ENCODE measurements at regions not wholly inside any gene's neighbourhood (a gene's known extent, or its start where the extent isn't known, plus 50 kb on each side); places are given as distances from the start of the nearest gene placed in this dataset.

DNA sequence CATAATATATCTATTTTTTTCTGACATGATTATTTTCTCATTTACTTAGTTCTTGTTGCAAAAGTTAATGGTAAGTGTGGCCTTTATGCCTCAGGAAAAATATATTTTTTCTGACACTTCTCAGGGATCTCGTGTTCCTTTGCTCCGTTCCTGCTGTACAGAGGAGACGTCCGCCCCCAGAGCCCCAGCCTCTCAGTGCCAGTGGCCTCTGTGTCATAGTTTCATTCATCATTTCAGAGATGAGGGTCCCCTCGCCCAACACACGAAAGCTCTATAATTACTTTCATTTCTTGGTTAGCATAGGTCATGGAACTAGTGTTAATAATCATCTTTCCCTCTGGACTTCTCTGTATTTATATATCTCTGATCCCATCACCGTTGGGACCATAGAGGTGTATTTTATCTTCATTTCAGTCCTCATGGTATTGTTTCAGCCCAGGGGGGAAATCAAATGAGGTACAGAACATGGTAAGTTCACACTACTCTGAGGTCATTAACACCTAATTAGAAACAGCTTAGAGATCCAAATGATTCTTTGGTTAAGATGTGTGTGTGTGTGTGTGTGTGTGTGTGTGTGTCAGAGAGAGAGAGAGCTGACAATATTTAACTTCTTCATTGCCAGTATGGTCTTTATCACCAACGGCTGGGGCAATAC is 631.1 kb upstream of the TENM3 start:
- ATAC-seq (no peak), DNase-seq (no peak)
- Histone ChIP-seq H3K4me1 (no peaks in the 10 kb centered on the region), H3K4me3 (no peak overlapping the region), H3K27me3 (no peaks in the 10 kb centered on the region), H3K9me3 (no peaks in the 10 kb centered on the region), H3K36me3 (no peaks in the 10 kb centered on the region), H3K27ac (no peak overlapping the region)
- TF ChIP-seq, protein P1, sequence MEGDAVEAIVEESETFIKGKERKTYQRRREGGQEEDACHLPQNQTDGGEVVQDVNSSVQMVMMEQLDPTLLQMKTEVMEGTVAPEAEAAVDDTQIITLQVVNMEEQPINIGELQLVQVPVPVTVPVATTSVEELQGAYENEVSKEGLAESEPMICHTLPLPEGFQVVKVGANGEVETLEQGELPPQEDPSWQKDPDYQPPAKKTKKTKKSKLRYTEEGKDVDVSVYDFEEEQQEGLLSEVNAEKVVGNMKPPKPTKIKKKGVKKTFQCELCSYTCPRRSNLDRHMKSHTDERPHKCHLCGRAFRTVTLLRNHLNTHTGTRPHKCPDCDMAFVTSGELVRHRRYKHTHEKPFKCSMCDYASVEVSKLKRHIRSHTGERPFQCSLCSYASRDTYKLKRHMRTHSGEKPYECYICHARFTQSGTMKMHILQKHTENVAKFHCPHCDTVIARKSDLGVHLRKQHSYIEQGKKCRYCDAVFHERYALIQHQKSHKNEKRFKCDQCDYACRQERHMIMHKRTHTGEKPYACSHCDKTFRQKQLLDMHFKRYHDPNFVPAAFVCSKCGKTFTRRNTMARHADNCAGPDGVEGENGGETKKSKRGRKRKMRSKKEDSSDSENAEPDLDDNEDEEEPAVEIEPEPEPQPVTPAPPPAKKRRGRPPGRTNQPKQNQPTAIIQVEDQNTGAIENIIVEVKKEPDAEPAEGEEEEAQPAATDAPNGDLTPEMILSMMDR (IDR thresholded peaks at IDR 0.05): no peak
- intact Hi-C loops (cut with DNase I): no loop called here

DNA sequence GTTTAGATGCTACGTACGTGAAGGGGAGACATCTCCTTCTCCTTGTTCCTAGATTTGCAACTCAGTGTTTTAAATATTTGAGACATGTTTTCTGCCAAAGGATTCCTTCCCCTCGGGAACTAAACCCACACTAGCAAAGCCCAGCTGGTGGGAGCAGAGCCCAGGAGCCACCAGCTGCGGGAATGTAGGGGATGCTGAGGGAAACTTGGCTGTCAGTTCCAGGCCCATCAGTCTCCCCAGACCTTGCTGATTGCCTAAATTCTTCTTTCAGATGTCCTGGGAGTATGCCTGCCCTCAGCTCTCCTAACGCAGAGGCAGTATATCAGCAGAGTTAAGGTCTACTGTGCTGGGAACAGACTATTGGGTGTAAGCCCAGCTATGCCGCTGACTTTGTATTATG is 630.0 kb upstream of the TENM3 start:
- DNase-seq (no peak), ATAC-seq (no peak)
- intact Hi-C loops (cut with DNase I): no loop called here
- Histone ChIP-seq H3K4me1 (no peaks in the 10 kb centered on the region), H3K9me3 (no peaks in the 10 kb centered on the region), H3K27me3 (no peaks in the 10 kb centered on the region), H3K36me3 (no peaks in the 10 kb centered on the region), H3K27ac (no peak overlapping the region), H3K4me3 (no peak overlapping the region)
- TF ChIP-seq, protein P1 (IDR thresholded peaks at IDR 0.05): no peak

DNA sequence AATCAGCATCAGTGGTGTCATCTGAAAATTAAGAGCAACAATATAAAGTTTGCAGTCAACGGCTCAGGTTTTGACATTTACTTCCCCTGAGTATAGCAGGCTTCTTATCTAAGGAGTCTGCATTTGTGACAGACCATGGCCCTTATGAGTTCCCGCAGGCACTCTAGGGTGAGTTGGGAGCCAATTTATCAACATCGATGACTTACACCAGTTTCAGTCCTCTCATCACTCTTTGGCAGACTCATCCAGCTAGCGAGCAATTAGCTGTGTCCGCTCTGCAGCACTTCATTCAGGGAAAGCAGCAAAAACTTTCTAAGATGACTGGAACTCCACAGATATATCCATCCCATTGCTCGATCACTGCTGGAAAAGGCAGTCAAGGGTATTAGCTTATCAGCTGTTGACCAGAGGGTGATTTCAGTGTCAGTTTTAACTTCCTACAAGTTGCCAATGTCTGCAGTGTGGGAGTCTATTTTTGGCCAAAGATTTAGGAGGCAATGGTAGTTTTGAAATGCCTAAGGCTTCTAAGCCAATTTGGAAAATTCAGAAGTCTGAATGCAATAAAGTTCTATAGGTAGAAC is 625.1 kb upstream of the TENM3 start:
- no peak for ATAC-seq

DNA sequence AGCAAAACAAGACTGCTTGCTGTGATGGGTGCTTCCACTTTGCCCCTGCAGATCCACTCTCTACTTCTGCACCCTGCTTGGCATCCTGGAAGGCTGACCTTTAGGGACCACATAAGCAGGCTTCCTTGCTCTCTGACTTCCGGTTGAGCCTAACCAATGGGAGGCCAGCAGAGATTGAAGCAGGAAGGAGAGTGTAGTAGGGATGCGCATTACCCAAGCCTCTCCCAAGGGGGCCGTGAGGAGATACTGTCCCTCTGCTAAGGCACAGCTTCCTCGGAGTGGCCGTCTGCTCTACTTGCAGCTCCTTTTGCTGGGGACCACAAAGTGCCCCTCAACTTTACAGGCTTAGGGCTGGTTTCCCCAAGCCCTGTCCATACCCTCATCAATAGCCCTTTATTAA is 624.3 kb upstream of the TENM3 start:
- TF ChIP-seq, protein P1 (IDR thresholded peaks at IDR 0.05): no peak
- Histone ChIP-seq H3K27me3 (no peaks in the 10 kb centered on the region), H3K36me3 (no peaks in the 10 kb centered on the region), H3K4me1 (no peaks in the 10 kb centered on the region), H3K27ac (no peak overlapping the region), H3K9me3 (no peaks in the 10 kb centered on the region), H3K4me3 (no peak overlapping the region)
- no peak for DNase-seq
- no peak for ATAC-seq
- intact Hi-C loops (cut with DNase I): no loop called here

More for the DNA sequence above, 625.1 kb upstream of the TENM3 start:
- intact Hi-C loops (cut with DNase I): no loop called here
- TF ChIP-seq, protein P1 (IDR thresholded peaks at IDR 0.05): no peak
- Histone ChIP-seq H3K36me3 (no peaks in the 10 kb centered on the region), H3K9me3 (no peaks in the 10 kb centered on the region), H3K4me3 (no peak overlapping the region), H3K27me3 (no peaks in the 10 kb centered on the region), H3K4me1 (no peaks in the 10 kb centered on the region), H3K27ac (no peak overlapping the region)
- DNase-seq: no peak

DNA sequence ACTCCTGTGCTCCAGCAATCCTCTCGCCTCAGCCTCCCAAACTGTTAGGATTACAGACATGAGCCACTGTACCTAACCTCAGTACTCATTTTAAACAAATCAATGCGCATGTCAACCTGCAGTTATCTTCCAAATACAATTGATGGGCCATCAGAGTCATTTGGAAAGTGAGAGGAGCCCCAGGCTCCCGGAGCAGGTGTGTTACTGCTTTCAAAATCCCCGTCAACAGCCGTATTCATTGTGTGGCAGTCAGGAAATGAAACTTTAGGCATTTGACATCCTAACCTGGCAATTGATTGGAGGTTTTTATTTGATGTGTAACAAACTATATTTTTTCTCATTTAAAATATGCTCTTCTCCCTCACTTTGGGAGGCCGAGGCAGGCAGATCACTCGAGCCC is 623.6 kb upstream of the TENM3 start:
- ATAC-seq (no peak), DNase-seq (no peak)
- Histone ChIP-seq H3K9me3 (no peaks in the 10 kb centered on the region), H3K36me3 (no peaks in the 10 kb centered on the region), H3K4me1 (no peaks in the 10 kb centered on the region), H3K27me3 (no peaks in the 10 kb centered on the region), H3K4me3 (no peak overlapping the region), H3K27ac (no peak overlapping the region)
- intact Hi-C loops (cut with DNase I): no loop called here
- TF ChIP-seq, protein P1 (IDR thresholded peaks at IDR 0.05): no peak
